K562 (cell line): ENCODE measurements at regions not wholly inside any gene's neighbourhood (a gene's known extent, or its start where the extent isn't known, plus 50 kb on each side); places are given as distances from the start of the nearest gene placed in this dataset.

Source experiments
- CTCF ChIP-seq, 3 experiments: IDR thresholded peaks in 2 of 3; conservative IDR thresholded peaks in 1 of 3; 2 replicates each; pipeline ENCODE4 v1.5.1; 2011 to 2012; ENCODE audit warnings: low read length in 3 of 3, mild to moderate bottlenecking in 3 of 3, control low read depth in 2 of 3, improper control_type of control experiment in 1 of 3, inconsistent platforms in 1 of 3, low read depth in 1 of 3, mixed read lengths in 1 of 3, moderate library complexity in 1 of 3; ENCODE audit not compliant: insufficient read depth in 2 of 3
- JUN ChIP-seq, 2 experiments: sonication (generic) in 1 of 2; formaldehyde crosslinking in 1 of 2; IDR thresholded peaks; 2 replicates each; pipeline versions ENCODE4 v1.6.1 to v1.8.0; 2012 to 2022; ENCODE audit warnings: borderline replicate concordance in 2 of 2, mild to moderate bottlenecking in 2 of 2, improper control_type of control experiment in 1 of 2, low read depth in 1 of 2, low read length in 1 of 2, missing genetic modification reagents in 1 of 2
- MEIS2 ChIP-seq: fragments of 450-650 bp; IDR thresholded peaks from 2 replicates; pipeline ENCODE4 v1.6.1; 2014; ENCODE audit warnings: mild to moderate bottlenecking; ENCODE audit not compliant: partially characterized antibody
- POLR2A ChIP-seq: fragments of 450-650 bp; conservative IDR thresholded peaks from 2 replicates; pipeline ENCODE4 v1.6.1; 2016
- POLR2AphosphoS5 ChIP-seq: IDR thresholded peaks from 2 replicates; pipeline ENCODE4 v1.6.1; 2011; ENCODE audit warnings: mild to moderate bottlenecking, low read depth, low read length, moderate library complexity; ENCODE audit not compliant: control insufficient read depth, insufficient read depth
- RBBP5 ChIP-seq: fragments of 200-600 bp; sonication (generic); IDR thresholded peaks from 2 replicates; pipeline ENCODE4 v1.6.1; 2012; ENCODE audit warnings: borderline replicate concordance, mild to moderate bottlenecking, low read length, control low read depth, inconsistent platforms; ENCODE audit not compliant: insufficient read depth, poor library complexity, severe bottlenecking

GRCh38 chr5:61635271-61635670 is 303.2 kb downstream of the ZSWIM6 start:
- TF ChIP-seq MEIS2: no peak
- TF ChIP-seq RBBP5: no peak
- TF ChIP-seq CTCF (IDR thresholded peaks at IDR 0.05 in 2 of 3, conservative IDR thresholded peaks at IDR 0.05 in 1 of 3; ENCODE audit: insufficient read depth in 2 of 3, low read depth in 1 of 3, low read length in 3 of 3): no peak
- TF ChIP-seq POLR2A: no peak
- no peak for TF ChIP-seq JUN (IDR thresholded peaks at IDR 0.05; ENCODE audit: borderline replicate concordance, low read depth, low read length)
- no peak for TF ChIP-seq JUN (CRISPR knock-in tag; IDR thresholded peaks at IDR 0.05; ENCODE audit: borderline replicate concordance)
- no peak for TF ChIP-seq POLR2AphosphoS5
